ENCODE measurements at regions not wholly inside any gene's neighbourhood (a gene's known extent, or its start where the extent isn't known, plus 50 kb on each side); places are given as distances from the start of the nearest gene placed in this dataset.

GRCh38 chr7:46557295-46557711 is 636.2 kb upstream of the IGFBP3 start:
- no peak overlapping the region for H3K4me3 ChIP-seq (ENCODE audit: low read depth, low read length)
- no peak for TF ChIP-seq CTCF (IDR thresholded peaks at IDR 0.05; ENCODE audit: low read depth, low read length)

GRCh38 chr7:46554688-46555422 is 633.8 kb upstream of the IGFBP3 start:
- TF ChIP-seq CTCF (IDR thresholded peaks at IDR 0.05; ENCODE audit: low read depth, low read length): no peak

GRCh38 chr7:46551603-46552002 is 630.5 kb upstream of the IGFBP3 start:
- TF ChIP-seq CTCF (IDR thresholded peaks at IDR 0.05; ENCODE audit: low read depth, low read length): no peak
- no peak overlapping the region for H3K4me3 ChIP-seq (ENCODE audit: low read depth, low read length)

More at GRCh38 chr7:46554688-46555422, 633.8 kb upstream of the IGFBP3 start:
- H3K4me3 ChIP-seq (ENCODE audit: low read depth, low read length): no peak overlapping the region

- H3K4me3 ChIP-seq (ENCODE audit: low read depth, low read length): no peak overlapping the region
- no peak for TF ChIP-seq CTCF (IDR thresholded peaks at IDR 0.05; ENCODE audit: low read depth, low read length)
Observed at GRCh38 chr7:46550864-46551263, 629.8 kb upstream of the IGFBP3 start.

GRCh38 chr7:46549892-46550639 is 629.0 kb upstream of the IGFBP3 start:
- no peak for TF ChIP-seq CTCF (IDR thresholded peaks at IDR 0.05; ENCODE audit: low read depth, low read length)
- H3K4me3 ChIP-seq (ENCODE audit: low read depth, low read length): no peak overlapping the region

GRCh38 chr7:46549347-46549746 is 628.3 kb upstream of the IGFBP3 start:
- TF ChIP-seq CTCF (IDR thresholded peaks at IDR 0.05; ENCODE audit: low read depth, low read length): no peak
- no peak overlapping the region for H3K4me3 ChIP-seq (ENCODE audit: low read depth, low read length)

- H3K4me3 ChIP-seq (ENCODE audit: low read depth, low read length): no peak overlapping the region
- TF ChIP-seq CTCF (IDR thresholded peaks at IDR 0.05; ENCODE audit: low read depth, low read length): no peak
Observed at GRCh38 chr7:46547044-46547443, 626.0 kb upstream of the IGFBP3 start.

Measured in WI38 (cell line).